Liver (tissue), 8 donors: ENCODE measurements at regions not wholly inside any gene's neighbourhood (a gene's known extent, or its start where the extent isn't known, plus 50 kb on each side); places are given as distances from the start of the nearest gene placed in this dataset.

Source experiments
- DNase-seq: peaks from one replicate; pipeline ENCODE4 v3.0.0-alpha.2; 2017; ENCODE audit warnings: low spot score
- H3K27ac ChIP-seq, 2 donors: one replicate each; pipeline ENCODE4 v1.7.0; 2013; ENCODE audit warnings: inconsistent platforms in 2 of 2, low read length in 2 of 2, control low read depth in 1 of 2, low read depth in 1 of 2, mild to moderate bottlenecking in 1 of 2
- H3K27me3 ChIP-seq, 4 donors: one replicate each; pipeline versions ENCODE4 v1.6.1 to v1.7.0; 2013; ENCODE audit warnings: low read length in 3 of 4, inconsistent platforms in 1 of 4, mild to moderate bottlenecking in 1 of 4, moderate library complexity in 1 of 4; ENCODE audit not compliant: control insufficient read depth in 4 of 4, insufficient read depth in 4 of 4
- H3K36me3 ChIP-seq, 4 donors: one replicate each; pipeline versions ENCODE4 v1.6.1 to v1.7.0; 2013; ENCODE audit warnings: low read length in 3 of 4, mild to moderate bottlenecking in 3 of 4, low read depth in 1 of 4, moderate library complexity in 1 of 4; ENCODE audit not compliant: control insufficient read depth in 4 of 4, insufficient read depth in 3 of 4
- H3K4me1 ChIP-seq, 4 donors: one replicate each; pipeline versions ENCODE4 v1.6.1 to v1.7.0; 2013; ENCODE audit warnings: low read length in 3 of 4, mild to moderate bottlenecking in 3 of 4, moderate library complexity in 1 of 4; ENCODE audit not compliant: control insufficient read depth in 4 of 4, insufficient read depth in 4 of 4
- H3K4me3 ChIP-seq, 3 donors: one replicate each; pipeline versions ENCODE4 v1.6.1 to v1.7.0; 2013; ENCODE audit warnings: low read length in 3 of 3, control low read depth in 1 of 3, low read depth in 1 of 3, mild to moderate bottlenecking in 1 of 3
- H3K9ac ChIP-seq, 2 donors: one replicate each; pipeline ENCODE4 v1.7.0; 2013; ENCODE audit warnings: low read length in 2 of 2, mild to moderate bottlenecking in 2 of 2, moderate library complexity in 2 of 2, control low read depth in 1 of 2, low read depth in 1 of 2
- H3K9me3 ChIP-seq, 4 donors: one replicate each; pipeline versions ENCODE4 v1.6.1 to v1.7.0; 2013; ENCODE audit warnings: low read length in 3 of 4; ENCODE audit not compliant: control insufficient read depth in 4 of 4
- FOXA1 ChIP-seq: IDR thresholded peaks from 2 replicates; pipeline ENCODE4 v1.6.1; 2016; ENCODE audit warnings: antibody characterized with exemption
- FOXA2 ChIP-seq: IDR thresholded peaks from 2 replicates; pipeline ENCODE4 v1.6.1; 2016; ENCODE audit warnings: antibody characterized with exemption
- GABPA ChIP-seq, 2 donors: IDR thresholded peaks in 1 of 2; conservative IDR thresholded peaks in 1 of 2; 2 replicates each; pipeline ENCODE4 v1.6.1; 2016; ENCODE audit warnings: antibody characterized with exemption in 2 of 2, mild to moderate bottlenecking in 1 of 2, moderate library complexity in 1 of 2
- HNF4A ChIP-seq, 2 donors: conservative IDR thresholded peaks; 2 replicates each; pipeline ENCODE4 v1.6.1; 2016; ENCODE audit warnings: antibody characterized with exemption in 2 of 2, mild to moderate bottlenecking in 2 of 2
- HNF4G ChIP-seq: IDR thresholded peaks from 2 replicates; pipeline ENCODE4 v1.6.1; 2016; ENCODE audit warnings: antibody characterized with exemption
- JUND ChIP-seq, 2 donors: IDR thresholded peaks; 2 replicates each; pipeline ENCODE4 v1.6.1; 2016; ENCODE audit warnings: antibody characterized with exemption in 2 of 2
- NR2F2 ChIP-seq: IDR thresholded peaks from 2 replicates; pipeline ENCODE4 v1.6.1; 2016; ENCODE audit warnings: antibody characterized with exemption
- RAD21 ChIP-seq, 2 donors: IDR thresholded peaks; 2 replicates each; pipeline ENCODE4 v1.6.1; 2016; ENCODE audit warnings: antibody characterized with exemption in 2 of 2, mild to moderate bottlenecking in 2 of 2
- RXRA ChIP-seq, 2 donors: IDR thresholded peaks; 2 replicates each; pipeline ENCODE4 v1.6.1; 2017 to 2018; ENCODE audit warnings: antibody characterized with exemption in 2 of 2, mild to moderate bottlenecking in 1 of 2
- SP1 ChIP-seq: IDR thresholded peaks from 2 replicates; pipeline ENCODE4 v1.6.1; 2018; ENCODE audit warnings: antibody characterized with exemption, mild to moderate bottlenecking
- TAF1 ChIP-seq: conservative IDR thresholded peaks from 2 replicates; pipeline ENCODE4 v1.6.1; 2016; ENCODE audit warnings: antibody characterized with exemption, mild to moderate bottlenecking
- YY1 ChIP-seq: IDR thresholded peaks from 2 replicates; pipeline ENCODE4 v1.6.1; 2016; ENCODE audit warnings: antibody characterized with exemption, mild to moderate bottlenecking
- WGBS: extraction: QIAGEN DNeasy Blood & Tissue Kit; methylation state at CpG from one replicate; pipeline ENCODE4 v1.1.7; 2013; 5-methylcytosine and 5-hydroxymethylcytosine counted together
- TF ChIP-seq, protein P1 (sequence below): IDR thresholded peaks from 2 replicates; pipeline ENCODE4 v1.6.1; 2016; ENCODE audit warnings: antibody characterized with exemption
- TF ChIP-seq, protein P2 (sequence below): fragments of 150-350 bp; IDR thresholded peaks from 2 replicates; pipeline ENCODE4 v1.5.1; 2017; ENCODE audit warnings: improper control_type of control experiment, low read depth, low read length; ENCODE audit not compliant: missing input control
- TF ChIP-seq, protein P3 (sequence below): IDR thresholded peaks from 2 replicates; pipeline ENCODE4 v1.6.1; 2016; ENCODE audit warnings: antibody characterized with exemption
- donor health status: healthy.
- donor health status: healthy.
- donor health status: healthy.
- donor health status: healthy.
- donor health status: healthy.

DNA sequence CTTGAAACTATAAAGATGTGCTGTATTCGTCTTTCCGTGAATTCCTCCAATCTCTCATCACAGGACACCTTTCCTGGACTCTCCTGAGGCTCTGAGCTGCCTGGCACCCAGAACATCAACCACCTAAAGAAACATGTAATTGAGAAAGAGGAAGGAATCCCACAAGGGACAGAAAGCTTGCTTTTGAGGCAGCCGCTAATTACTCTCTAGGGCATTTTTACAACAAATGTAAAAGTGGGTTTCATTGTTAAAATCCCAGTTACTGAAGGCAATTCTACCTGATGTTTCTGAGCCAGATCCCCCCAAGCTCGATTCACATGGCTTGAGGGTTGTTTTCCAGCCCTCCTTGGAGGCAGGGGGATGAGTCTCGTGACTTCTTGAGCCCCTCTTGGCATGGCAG is 238.5 kb upstream of the LHX5 start:
- Histone ChIP-seq H3K4me1 (no peaks in the 10 kb centered on the region), H3K4me3 (no peak overlapping the region), H3K9ac (no peak overlapping the region), H3K27ac (no peak overlapping the region), H3K36me3 (no peaks in the 10 kb centered on the region), H3K9me3 (peaks cover 0 to 15% (median 3%) of the 10 kb centered on the region in 4 donors), H3K27me3 (peaks cover 0 to 1% (median 0%) of the 10 kb centered on the region in 4 donors)
- WGBS: 74% methylated on average over 5 of the region's 5 CpGs
- no peak for TF ChIP-seq RAD21 (IDR thresholded peaks at IDR 0.05)
- no peak for TF ChIP-seq NR2F2
- TF ChIP-seq, protein P1, sequence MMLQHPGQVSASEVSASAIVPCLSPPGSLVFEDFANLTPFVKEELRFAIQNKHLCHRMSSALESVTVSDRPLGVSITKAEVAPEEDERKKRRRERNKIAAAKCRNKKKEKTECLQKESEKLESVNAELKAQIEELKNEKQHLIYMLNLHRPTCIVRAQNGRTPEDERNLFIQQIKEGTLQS: no peak
- TF ChIP-seq RXRA (IDR thresholded peaks at IDR 0.05): no peak
- TF ChIP-seq TAF1: no peak
- TF ChIP-seq SP1: no peak
- TF ChIP-seq FOXA2: no peak
- no peak for TF ChIP-seq FOXA1
- TF ChIP-seq HNF4G: no peak
- TF ChIP-seq YY1: no peak
- TF ChIP-seq, protein P2, sequence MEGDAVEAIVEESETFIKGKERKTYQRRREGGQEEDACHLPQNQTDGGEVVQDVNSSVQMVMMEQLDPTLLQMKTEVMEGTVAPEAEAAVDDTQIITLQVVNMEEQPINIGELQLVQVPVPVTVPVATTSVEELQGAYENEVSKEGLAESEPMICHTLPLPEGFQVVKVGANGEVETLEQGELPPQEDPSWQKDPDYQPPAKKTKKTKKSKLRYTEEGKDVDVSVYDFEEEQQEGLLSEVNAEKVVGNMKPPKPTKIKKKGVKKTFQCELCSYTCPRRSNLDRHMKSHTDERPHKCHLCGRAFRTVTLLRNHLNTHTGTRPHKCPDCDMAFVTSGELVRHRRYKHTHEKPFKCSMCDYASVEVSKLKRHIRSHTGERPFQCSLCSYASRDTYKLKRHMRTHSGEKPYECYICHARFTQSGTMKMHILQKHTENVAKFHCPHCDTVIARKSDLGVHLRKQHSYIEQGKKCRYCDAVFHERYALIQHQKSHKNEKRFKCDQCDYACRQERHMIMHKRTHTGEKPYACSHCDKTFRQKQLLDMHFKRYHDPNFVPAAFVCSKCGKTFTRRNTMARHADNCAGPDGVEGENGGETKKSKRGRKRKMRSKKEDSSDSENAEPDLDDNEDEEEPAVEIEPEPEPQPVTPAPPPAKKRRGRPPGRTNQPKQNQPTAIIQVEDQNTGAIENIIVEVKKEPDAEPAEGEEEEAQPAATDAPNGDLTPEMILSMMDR: no peak
- TF ChIP-seq, protein P3, sequence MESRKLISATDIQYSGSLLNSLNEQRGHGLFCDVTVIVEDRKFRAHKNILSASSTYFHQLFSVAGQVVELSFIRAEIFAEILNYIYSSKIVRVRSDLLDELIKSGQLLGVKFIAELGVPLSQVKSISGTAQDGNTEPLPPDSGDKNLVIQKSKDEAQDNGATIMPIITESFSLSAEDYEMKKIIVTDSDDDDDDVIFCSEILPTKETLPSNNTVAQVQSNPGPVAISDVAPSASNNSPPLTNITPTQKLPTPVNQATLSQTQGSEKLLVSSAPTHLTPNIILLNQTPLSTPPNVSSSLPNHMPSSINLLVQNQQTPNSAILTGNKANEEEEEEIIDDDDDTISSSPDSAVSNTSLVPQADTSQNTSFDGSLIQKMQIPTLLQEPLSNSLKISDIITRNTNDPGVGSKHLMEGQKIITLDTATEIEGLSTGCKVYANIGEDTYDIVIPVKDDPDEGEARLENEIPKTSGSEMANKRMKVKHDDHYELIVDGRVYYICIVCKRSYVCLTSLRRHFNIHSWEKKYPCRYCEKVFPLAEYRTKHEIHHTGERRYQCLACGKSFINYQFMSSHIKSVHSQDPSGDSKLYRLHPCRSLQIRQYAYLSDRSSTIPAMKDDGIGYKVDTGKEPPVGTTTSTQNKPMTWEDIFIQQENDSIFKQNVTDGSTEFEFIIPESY: no peak
- no peak for DNase-seq

DNA sequence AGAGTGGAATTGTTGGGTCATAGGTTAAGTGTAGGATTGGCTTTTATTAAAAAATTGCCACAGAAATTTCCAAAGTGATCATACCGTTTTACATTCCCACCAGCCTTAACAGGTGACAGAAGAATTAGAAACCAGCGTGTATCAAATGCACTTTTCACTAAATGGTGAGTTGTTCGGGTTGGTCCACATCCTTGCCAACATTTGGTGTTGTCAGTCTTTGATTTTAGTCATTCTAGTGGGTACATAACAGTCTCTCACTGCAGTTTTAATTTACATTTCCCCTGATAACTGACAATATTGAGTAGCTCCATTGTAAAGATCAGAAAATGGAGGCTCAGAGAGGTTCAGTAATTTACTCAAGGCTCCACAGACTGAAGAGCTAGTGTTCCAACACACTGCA is 237.8 kb upstream of the LHX5 start:
- DNase-seq: no peak
- H3K9me3 ChIP-seq: peaks cover 0 to 15% (median 3%) of the 10 kb centered on the region in 4 donors

More for the DNA sequence above, 237.8 kb upstream of the LHX5 start:
- H3K4me1 ChIP-seq: no peaks in the 10 kb centered on the region
- H3K27me3 ChIP-seq: peaks cover 0 to 5% (median 0%) of the 10 kb centered on the region in 4 donors
- no peak overlapping the region for H3K27ac ChIP-seq
- 90% methylated on average over 3 of the region's 3 CpGs for WGBS
- no peak for TF ChIP-seq FOXA1
- TF ChIP-seq JUND (IDR thresholded peaks at IDR 0.05): no peak
- no peak for TF ChIP-seq NR2F2
- TF ChIP-seq TAF1: no peak
- no peak for TF ChIP-seq RAD21 (IDR thresholded peaks at IDR 0.05)
- no peak for TF ChIP-seq GABPA (IDR thresholded peaks at IDR 0.05 in 1 of 2, conservative IDR thresholded peaks at IDR 0.05 in 1 of 2)
- no peak for TF ChIP-seq RXRA (IDR thresholded peaks at IDR 0.05)
- no peak for TF ChIP-seq YY1
- no peak for TF ChIP-seq FOXA2
- TF ChIP-seq, protein P3: no peak
- no peak for TF ChIP-seq HNF4A (conservative IDR thresholded peaks at IDR 0.05)
- TF ChIP-seq, protein P1: no peak
- no peak for TF ChIP-seq HNF4G
- H3K9ac ChIP-seq: no peak overlapping the region
- no peak overlapping the region for H3K4me3 ChIP-seq
- no peaks in the 10 kb centered on the region for H3K36me3 ChIP-seq
